SU-DHL-6 (cell line): ENCODE measurements at regions not wholly inside any gene's neighbourhood (a gene's known extent, or its start where the extent isn't known, plus 50 kb on each side); places are given as distances from the start of the nearest gene placed in this dataset.

ENCODE experiments used
- H2AFZ ChIP-seq: fragments of 200-600 bp; sonication (generic); 2 replicates; pipeline ENCODE4 v1.6.1; 2014; ENCODE audit warnings: low read depth, mild to moderate bottlenecking, moderate library complexity, mixed read lengths, antibody characterized with exemption, low read length; ENCODE audit not compliant: severe bottlenecking
- H3F3A ChIP-seq: fragments of 200-600 bp; shearing (Covaris generic); 2 replicates; pipeline ENCODE4 v1.6.0; 2016; ENCODE audit warnings: antibody characterized with exemption, mild to moderate bottlenecking; ENCODE audit not compliant: insufficient read depth
- H3K27ac ChIP-seq: fragments of 200-600 bp; sonication (generic); 2 replicates; pipeline ENCODE4 v1.5.1; 2016; ENCODE audit warnings: low read depth, mild to moderate bottlenecking, low read length, moderate library complexity, mixed read lengths
- H3K27me3 ChIP-seq: fragments of 200-600 bp; sonication (generic), shearing (Covaris generic); 2 replicates; pipeline ENCODE4 v1.6.0; 2014; ENCODE audit warnings: mild to moderate bottlenecking, low read length
- H3K36me3 ChIP-seq: fragments of 200-600 bp; sonication (generic); 2 replicates; pipeline ENCODE4 v1.6.1; 2014; ENCODE audit warnings: mild to moderate bottlenecking, low read length, mixed read lengths
- H3K4me2 ChIP-seq: fragments of 300-600, 200-600 bp; shearing (Covaris generic), sonication (generic); 2 replicates; pipeline ENCODE4 v1.6.0; 2014; ENCODE audit warnings: low read length, low read depth, mild to moderate bottlenecking; ENCODE audit not compliant: poor library complexity, severe bottlenecking
- H3K4me3 ChIP-seq: fragments of 200-600 bp; sonication (generic); 2 replicates; pipeline ENCODE4 v1.5.1; 2014; ENCODE audit warnings: antibody characterized with exemption, low read length, mild to moderate bottlenecking, mixed read lengths; ENCODE audit not compliant: insufficient read depth, poor library complexity, severe bottlenecking
- H3K79me2 ChIP-seq: fragments of 200-600 bp; sonication (generic); 2 replicates; pipeline ENCODE4 v1.6.1; 2014; ENCODE audit warnings: mild to moderate bottlenecking, low read length, moderate library complexity; ENCODE audit not compliant: insufficient read depth
- H3K9ac ChIP-seq: fragments of 200-600 bp; sonication (generic); 2 replicates; pipeline ENCODE4 v1.7.0; 2014; ENCODE audit warnings: mild to moderate bottlenecking, low read length
- H3K9me2 ChIP-seq: fragments of 200-600 bp; sonication (generic); replicated peaks from 2 replicates; pipeline ENCODE4 v1.6.1; 2014; ENCODE audit warnings: low read length; ENCODE audit not compliant: insufficient read depth
- H3K9me3 ChIP-seq: fragments of 200-600 bp; sonication (generic); 2 replicates; pipeline ENCODE4 v1.6.1; 2014; ENCODE audit warnings: low read length, mixed read lengths; ENCODE audit not compliant: insufficient read depth
- H4K20me1 ChIP-seq: fragments of 200-600 bp; sonication (generic); 2 replicates; pipeline ENCODE4 v1.6.1; 2014; ENCODE audit warnings: low read depth, mild to moderate bottlenecking, antibody characterized with exemption, low read length, moderate library complexity, mixed read lengths
- CTCF ChIP-seq: fragments of 200-600 bp; sonication (generic); IDR thresholded peaks from one replicate; pipeline ENCODE4 v1.5.1; 2017; ENCODE audit warnings: antibody characterized with exemption, mild to moderate bottlenecking, low read length, moderate library complexity; ENCODE audit not compliant: insufficient read depth, poor library complexity, severe bottlenecking
- EZH2phosphoT487 ChIP-seq: fragments of 200-600 bp; sonication (generic), shearing (Covaris generic); conservative IDR thresholded peaks from 2 replicates; pipeline ENCODE4 v1.6.1; 2018; ENCODE audit warnings: mild to moderate bottlenecking, antibody characterized with exemption, low read length, moderate library complexity, mixed read lengths

DNA sequence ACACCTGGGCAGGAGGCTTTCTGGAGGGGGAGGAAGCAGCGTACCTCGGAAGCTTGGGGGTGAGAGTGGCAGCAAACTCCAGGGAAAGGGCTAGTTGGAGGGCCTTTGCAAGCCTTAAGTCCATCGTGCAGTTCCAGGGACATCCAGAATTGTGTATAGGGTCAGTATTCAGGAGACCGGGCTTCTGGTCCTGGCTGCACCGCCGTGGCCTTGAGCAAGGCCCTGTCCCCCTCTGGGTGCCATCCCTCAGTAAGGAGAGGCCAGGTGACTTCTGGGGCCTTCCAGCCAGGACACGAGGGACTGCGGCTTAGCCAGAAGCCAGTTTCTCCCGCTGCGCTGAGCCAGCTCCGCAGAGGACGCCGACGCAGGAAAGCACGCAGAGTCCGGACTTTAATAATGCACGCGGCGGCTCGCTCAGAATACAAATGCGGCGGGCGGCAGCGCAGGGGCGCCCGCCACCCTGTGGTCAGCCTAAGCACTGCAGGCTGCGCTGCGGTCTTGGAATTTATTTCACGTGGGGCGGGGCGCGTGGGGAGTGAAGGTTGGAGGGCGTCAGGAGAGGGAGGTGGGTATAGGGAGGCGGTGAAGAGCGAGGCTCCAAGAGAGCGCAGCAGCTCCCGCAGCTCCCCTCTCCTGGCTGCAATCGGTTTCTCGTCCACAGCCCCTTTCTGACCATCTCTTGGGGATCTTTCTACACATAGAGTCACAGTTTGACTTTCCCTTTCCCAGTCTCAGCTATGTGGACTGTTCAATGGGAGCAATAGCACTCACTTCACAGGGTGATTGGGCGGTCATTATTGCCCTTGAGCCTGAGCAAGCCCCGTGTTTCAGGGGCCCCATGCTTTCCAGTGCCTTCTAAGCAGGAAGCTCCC, 94.1 kb upstream of the GPR50 start:
- Histone ChIP-seq H3K9ac (no peak overlapping the region), H4K20me1 (no peaks in the 10 kb centered on the region), H3K4me2 (no peak overlapping the region), H3K9me3 (no peaks in the 10 kb centered on the region), H2AFZ (no peak overlapping the region), H3K27me3 (no peaks in the 10 kb centered on the region), H3K36me3 (no peaks in the 10 kb centered on the region), H3K79me2 (no peaks in the 10 kb centered on the region), H3F3A (no peaks in the 10 kb centered on the region), H3K27ac (no peak overlapping the region), H3K9me2 (no peaks in the 10 kb centered on the region), H3K4me3 (no peak overlapping the region)
- TF ChIP-seq CTCF, result peak; percentile 60
- TF ChIP-seq EZH2phosphoT487, result no peak

GRCh38 chrX:151084454-151084853, 91.9 kb upstream of the GPR50 start:
- H4K20me1 ChIP-seq, result no peaks in the 10 kb centered on the region
- no peak overlapping the region for H3K9ac ChIP-seq
- H3K4me3 ChIP-seq, result no peak overlapping the region
- H3K4me2 ChIP-seq, result no peak overlapping the region
- H3K9me3 ChIP-seq, result no peaks in the 10 kb centered on the region
- TF ChIP-seq CTCF (no peak), EZH2phosphoT487 (no peak)
- no peaks in the 10 kb centered on the region for H3K27me3 ChIP-seq
- no peaks in the 10 kb centered on the region for H3F3A ChIP-seq
- H2AFZ ChIP-seq, result no peak overlapping the region
- no peaks in the 10 kb centered on the region for H3K79me2 ChIP-seq
- H3K9me2 ChIP-seq, result no peaks in the 10 kb centered on the region
- H3K36me3 ChIP-seq, result no peaks in the 10 kb centered on the region
- H3K27ac ChIP-seq, result no peak overlapping the region

GRCh38 chrX:151085207-151085606, 91.2 kb upstream of the GPR50 start:
- no peaks in the 10 kb centered on the region for H4K20me1 ChIP-seq
- no peak overlapping the region for H3K9ac ChIP-seq
- H3K4me2 ChIP-seq, result no peak overlapping the region
- no peaks in the 10 kb centered on the region for H3K79me2 ChIP-seq
- no peaks in the 10 kb centered on the region for H3K36me3 ChIP-seq
- H3K27ac ChIP-seq, result no peak overlapping the region
- no peaks in the 10 kb centered on the region for H3K9me3 ChIP-seq
- no peak overlapping the region for H3K4me3 ChIP-seq
- no peaks in the 10 kb centered on the region for H3K27me3 ChIP-seq
- no peak for TF ChIP-seq CTCF
- no peak for TF ChIP-seq EZH2phosphoT487
- H2AFZ ChIP-seq, result no peak overlapping the region
- H3K9me2 ChIP-seq, result no peaks in the 10 kb centered on the region
- no peaks in the 10 kb centered on the region for H3F3A ChIP-seq
